ENCODE measurements at regions not wholly inside any gene's neighbourhood (a gene's known extent, or its start where the extent isn't known, plus 50 kb on each side); places are given as distances from the start of the nearest gene placed in this dataset.

DNA sequence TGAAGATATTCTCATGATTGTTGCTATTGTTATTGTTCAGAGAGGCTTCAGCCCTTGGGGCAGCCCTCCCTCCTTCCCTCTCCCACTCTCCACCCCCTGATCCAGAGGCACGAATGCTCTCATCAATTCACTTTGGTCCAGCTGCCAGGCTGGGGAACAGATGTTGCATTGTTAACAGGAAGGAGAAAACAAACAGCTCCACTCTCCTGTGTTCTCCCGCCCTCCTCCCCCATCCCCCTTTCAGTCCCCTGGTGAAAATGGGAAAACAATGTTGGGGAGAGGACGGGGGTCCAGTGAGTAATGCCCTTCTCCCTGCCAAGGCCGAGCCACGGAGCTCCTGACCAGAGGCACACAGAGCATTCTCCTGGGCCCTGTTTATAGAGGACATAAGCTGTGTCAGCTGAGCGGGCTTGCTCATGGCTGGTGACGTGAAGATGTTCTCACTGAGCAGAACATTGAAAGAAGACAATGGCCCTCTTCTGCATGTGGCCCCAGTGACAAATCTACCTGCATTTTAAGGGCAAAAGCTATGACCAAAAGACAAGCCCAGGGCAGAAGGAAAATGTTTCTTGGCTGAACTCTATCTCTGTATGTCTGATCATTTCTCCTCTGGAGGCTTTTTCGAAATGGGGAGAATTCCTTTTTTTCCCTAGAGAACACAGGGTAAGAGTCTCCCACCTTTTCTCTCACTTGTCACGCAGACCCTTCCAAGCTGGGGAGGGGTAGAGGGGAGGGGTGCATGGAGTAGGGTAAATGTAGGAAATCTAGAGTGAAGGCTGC, 111.7 kb downstream of the GLUL start:
- no peaks in the 10 kb centered on the region for H3K27me3 Mint-ChIP-seq
- no peaks in the 10 kb centered on the region for H3K36me3 Mint-ChIP-seq
- H3K9me3 Mint-ChIP-seq = no peaks in the 10 kb centered on the region
- H3K27ac Mint-ChIP-seq = no peak overlapping the region
- no peak overlapping the region for H3K4me3 Mint-ChIP-seq
- no peaks in the 10 kb centered on the region for H3K4me1 Mint-ChIP-seq

DNA sequence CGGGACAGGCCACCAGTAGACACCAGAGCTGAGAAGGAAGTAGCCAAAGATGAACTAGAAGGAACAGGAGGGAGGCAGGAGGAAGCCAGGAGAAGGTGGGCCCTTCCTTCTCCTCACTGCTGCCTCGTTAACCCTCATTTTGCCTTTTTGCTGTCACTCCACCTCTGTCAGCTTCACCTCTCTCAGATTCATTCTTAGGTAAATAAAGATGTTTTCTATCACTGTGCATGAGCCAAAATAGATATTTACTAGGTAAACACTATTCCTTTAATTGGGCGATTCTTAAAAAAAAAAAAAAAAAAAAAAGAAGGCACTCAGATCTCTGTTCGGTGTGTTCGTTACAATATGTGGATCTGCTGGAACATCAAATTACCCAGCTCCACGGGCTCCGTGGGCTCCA, 112.3 kb downstream of the GLUL start:
- H3K27ac Mint-ChIP-seq = no peak overlapping the region
- no peak overlapping the region for H3K4me3 Mint-ChIP-seq
- no peaks in the 10 kb centered on the region for H3K4me1 Mint-ChIP-seq
- no peaks in the 10 kb centered on the region for H3K36me3 Mint-ChIP-seq
- H3K27me3 Mint-ChIP-seq = no peaks in the 10 kb centered on the region
- H3K9me3 Mint-ChIP-seq = no peaks in the 10 kb centered on the region

DNA sequence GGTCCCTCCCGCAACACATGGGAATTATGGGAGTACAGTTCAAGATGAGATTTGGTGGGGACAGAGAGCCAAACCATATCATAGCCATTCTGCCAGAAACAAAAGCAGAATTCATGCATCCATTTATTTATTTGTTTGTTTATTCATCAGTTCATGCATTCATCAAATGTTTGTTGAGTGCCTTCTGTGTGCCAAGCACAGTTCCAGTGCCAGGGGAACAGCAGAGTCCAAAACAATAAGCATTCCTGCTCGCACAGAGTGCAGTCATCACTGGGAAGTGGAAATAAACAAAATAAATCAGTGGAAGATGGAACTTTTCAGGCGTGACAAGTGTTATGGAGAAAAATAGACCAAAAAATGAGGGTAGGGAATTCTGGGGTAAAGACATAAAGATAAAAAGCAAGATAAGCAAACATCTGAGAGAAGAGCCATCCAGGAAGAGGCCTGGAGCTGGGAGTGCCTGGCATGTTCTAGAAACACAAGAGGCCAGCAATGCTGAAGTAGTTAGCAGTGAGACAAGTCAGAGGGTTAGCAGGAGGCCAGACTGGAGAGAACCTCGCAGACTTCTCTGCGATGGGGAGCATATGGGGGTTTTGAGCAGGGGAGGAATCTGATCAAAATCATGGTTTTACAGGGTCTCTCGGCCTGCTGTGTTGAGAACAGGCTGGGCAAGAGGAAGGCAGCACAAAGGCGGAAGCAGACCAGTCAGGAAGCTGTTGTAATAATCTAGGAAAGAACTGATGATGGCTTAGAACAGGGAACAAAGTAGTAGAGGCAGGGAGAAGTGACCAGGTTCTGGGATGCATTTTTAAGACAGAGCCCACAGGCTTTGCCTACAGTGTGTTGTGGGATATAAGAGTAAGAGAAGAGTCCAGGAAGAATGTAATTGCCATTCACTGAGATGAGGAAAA, 113.2 kb downstream of the GLUL start:
- Mint-ChIP-seq H3K36me3 (no peaks in the 10 kb centered on the region), H3K27me3 (no peaks in the 10 kb centered on the region), H3K4me1 (no peaks in the 10 kb centered on the region), H3K27ac (no peak overlapping the region), H3K9me3 (no peaks in the 10 kb centered on the region), H3K4me3 (no peak overlapping the region)

DNA sequence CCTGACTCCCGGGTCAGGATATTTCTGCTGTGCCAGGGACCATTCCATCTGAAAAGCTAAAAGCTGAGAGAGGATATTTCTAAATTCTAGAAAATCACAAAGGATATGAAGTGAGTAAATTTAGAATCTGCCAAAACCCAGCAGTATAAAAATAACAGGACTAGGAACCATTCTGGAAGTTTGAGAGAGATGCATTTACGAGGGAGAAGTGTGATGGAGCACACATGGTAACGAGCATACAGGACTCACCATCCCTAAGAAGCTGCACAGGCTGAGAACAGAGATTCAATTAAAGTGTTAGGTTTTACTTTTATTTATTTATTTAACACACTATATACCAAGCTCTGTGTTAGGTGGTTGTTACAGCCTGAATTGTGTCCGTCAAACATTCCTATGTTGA, 116.3 kb downstream of the GLUL start:
- Mint-ChIP-seq H3K27ac (no peak overlapping the region), H3K4me3 (no peak overlapping the region), H3K4me1 (no peaks in the 10 kb centered on the region), H3K9me3 (no peaks in the 10 kb centered on the region), H3K36me3 (no peaks in the 10 kb centered on the region), H3K27me3 (no peaks in the 10 kb centered on the region)

DNA sequence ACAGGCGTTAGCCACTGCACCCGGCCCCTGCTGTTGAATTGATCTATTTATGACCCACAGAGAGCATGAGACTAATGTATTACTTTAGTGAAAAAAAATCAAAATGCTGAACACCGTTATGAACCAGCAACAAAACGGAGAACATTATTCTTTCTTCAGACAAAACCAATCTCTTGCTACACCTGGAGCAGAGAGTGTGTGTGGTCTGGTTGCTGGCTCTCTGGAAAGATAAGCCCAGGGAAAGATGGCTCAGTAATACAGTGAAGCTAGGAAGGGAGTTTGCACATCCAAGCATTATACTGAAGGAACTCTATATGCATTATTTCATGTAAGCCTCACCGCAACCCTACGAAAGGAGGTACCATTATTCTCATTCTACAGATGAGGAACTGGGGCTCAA, 117.0 kb downstream of the GLUL start:
- Mint-ChIP-seq H3K9me3 (no peaks in the 10 kb centered on the region), H3K36me3 (no peaks in the 10 kb centered on the region), H3K27me3 (no peaks in the 10 kb centered on the region), H3K4me3 (no peak overlapping the region), H3K4me1 (no peaks in the 10 kb centered on the region), H3K27ac (no peak overlapping the region)

DNA sequence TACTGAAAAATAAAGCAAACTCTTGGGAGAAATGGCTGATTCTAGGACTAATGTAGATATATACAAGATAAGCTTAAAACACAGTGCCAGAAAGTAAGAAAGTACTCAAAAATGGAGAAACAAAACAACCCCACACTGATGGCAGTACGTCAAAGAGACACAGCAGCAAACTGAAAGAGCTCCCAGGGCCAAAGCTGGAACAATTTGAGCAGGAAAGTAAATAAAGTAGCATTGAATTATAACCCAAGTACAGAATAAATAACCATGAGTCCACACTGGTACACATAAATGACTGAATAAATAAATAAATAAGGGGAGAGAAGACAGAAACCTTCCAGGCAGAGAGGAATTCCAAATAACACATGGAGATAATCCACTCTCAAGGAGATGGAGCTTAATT, 120.9 kb downstream of the GLUL start:
- no peaks in the 10 kb centered on the region for H3K36me3 Mint-ChIP-seq
- no peak overlapping the region for H3K27ac Mint-ChIP-seq
- H3K4me3 Mint-ChIP-seq = no peak overlapping the region
- no peaks in the 10 kb centered on the region for H3K27me3 Mint-ChIP-seq
- no peaks in the 10 kb centered on the region for H3K9me3 Mint-ChIP-seq
- H3K4me1 Mint-ChIP-seq = no peaks in the 10 kb centered on the region

DNA sequence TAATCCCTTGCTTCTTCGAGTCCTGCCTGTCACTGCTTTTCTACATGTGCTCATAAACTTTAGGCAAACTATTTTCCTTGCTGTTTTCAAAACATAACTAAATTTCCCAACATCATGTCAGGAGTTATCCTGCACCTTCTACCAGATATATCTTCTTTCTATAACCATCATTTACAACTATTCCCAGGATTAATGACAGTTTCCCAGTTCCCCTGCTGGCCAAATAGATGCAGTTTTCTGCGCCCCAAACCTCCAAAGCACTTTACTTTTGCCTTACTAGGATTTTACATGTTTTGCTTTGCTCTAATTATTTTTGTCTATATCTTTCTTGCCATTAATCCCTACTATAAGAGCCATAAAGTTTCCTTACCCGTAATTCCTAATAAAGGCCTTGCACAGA, 122.5 kb downstream of the GLUL start:
- H3K4me3 Mint-ChIP-seq = no peak overlapping the region
- H3K27me3 Mint-ChIP-seq = no peaks in the 10 kb centered on the region
- no peaks in the 10 kb centered on the region for H3K36me3 Mint-ChIP-seq
- no peaks in the 10 kb centered on the region for H3K9me3 Mint-ChIP-seq
- no peak overlapping the region for H3K27ac Mint-ChIP-seq
- no peaks in the 10 kb centered on the region for H3K4me1 Mint-ChIP-seq

DNA sequence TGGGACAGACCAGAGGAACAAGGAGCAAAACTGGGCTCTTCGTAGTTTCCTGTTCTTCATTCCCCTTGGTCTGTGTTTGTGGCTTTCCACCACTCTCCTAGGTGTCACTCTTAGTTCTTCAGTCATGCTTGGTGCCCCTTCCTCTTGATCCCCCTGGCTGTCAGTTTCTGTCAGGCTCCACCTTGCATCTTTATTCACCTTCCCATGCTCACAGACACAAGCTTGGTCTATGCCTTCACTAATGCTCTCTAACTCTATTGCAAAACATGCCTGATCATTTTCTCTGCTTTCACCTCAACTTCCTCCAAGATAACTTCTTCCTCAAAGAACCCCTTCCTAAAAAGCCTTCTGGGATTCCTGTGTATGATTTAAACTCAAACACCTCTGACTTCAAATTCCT, 122.9 kb downstream of the GLUL start:
- no peaks in the 10 kb centered on the region for H3K4me1 Mint-ChIP-seq
- no peak overlapping the region for H3K4me3 Mint-ChIP-seq
- H3K36me3 Mint-ChIP-seq = no peaks in the 10 kb centered on the region
- H3K9me3 Mint-ChIP-seq = no peaks in the 10 kb centered on the region
- H3K27ac Mint-ChIP-seq = no peak overlapping the region
- no peaks in the 10 kb centered on the region for H3K27me3 Mint-ChIP-seq

DNA sequence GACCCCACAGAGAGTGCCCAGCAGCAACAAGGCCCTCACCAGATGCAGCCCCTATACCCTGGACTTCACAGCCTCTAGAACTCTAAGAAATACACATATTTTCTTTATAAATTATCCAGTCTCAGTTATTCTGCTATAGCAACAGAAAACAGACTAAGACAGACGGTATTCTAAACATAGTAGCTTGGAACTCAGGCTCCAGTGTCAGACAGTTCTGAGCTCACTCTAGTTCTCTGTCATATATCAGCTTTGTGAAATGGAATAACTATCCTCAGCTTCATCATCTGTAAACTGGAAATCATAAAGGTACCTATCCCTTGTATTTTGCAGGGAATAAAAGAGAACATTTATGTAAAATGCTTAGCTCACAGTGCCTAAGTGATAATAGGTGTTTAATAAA, 127.4 kb downstream of the GLUL start:
- Mint-ChIP-seq H3K4me3 (no peak overlapping the region), H3K27me3 (no peaks in the 10 kb centered on the region), H3K9me3 (no peaks in the 10 kb centered on the region), H3K27ac (no peak overlapping the region), H3K4me1 (peaks cover 23% of the 10 kb centered on the region), H3K36me3 (no peaks in the 10 kb centered on the region)

DNA sequence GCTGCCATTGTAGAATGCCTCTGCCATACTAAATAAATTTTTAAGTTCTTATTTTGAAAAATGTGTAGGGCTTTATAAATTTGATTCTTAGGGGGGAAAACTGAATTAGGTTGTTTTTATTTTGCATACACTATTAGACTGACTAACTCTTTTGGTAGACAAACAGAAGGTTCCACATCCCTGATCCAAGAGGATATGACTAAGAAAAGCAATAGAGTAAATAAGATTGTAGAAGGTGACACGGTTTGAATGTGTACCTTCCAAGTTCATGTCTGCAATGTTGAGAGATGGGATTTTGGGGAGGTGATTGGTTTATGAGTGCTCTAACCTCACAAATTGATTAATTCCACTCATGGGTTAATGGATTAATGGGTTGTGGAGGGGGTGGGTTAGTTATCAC, 127.9 kb downstream of the GLUL start:
- no peaks in the 10 kb centered on the region for H3K36me3 Mint-ChIP-seq
- H3K27me3 Mint-ChIP-seq = no peaks in the 10 kb centered on the region
- H3K4me3 Mint-ChIP-seq = no peak overlapping the region
- peaks cover 26% of the 10 kb centered on the region for H3K4me1 Mint-ChIP-seq
- H3K27ac Mint-ChIP-seq = no peak overlapping the region
- no peaks in the 10 kb centered on the region for H3K9me3 Mint-ChIP-seq

DNA sequence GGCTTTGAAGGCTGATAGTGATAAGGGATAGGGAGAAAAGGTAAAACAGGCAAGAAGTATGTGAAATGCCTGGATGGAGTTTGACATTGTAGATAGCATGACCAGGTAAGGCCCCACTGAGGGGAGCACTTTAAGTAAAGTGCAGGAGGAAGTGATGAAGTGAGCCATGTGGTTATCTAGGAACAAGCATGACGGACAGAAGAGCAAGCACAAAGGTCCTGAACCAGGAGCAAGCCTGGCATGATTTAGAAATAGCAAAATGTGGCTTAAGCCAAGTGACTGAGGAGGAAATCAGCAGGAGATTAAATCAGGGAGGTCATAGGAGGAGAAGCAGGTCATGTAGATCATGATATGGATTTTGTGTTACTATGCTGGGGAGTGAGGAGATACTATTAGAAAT, 129.2 kb downstream of the GLUL start:
- Mint-ChIP-seq H3K27ac (no peak overlapping the region), H3K36me3 (no peaks in the 10 kb centered on the region), H3K9me3 (no peaks in the 10 kb centered on the region), H3K27me3 (no peaks in the 10 kb centered on the region), H3K4me3 (no peak overlapping the region), H3K4me1 (peaks cover 26% of the 10 kb centered on the region)

DNA sequence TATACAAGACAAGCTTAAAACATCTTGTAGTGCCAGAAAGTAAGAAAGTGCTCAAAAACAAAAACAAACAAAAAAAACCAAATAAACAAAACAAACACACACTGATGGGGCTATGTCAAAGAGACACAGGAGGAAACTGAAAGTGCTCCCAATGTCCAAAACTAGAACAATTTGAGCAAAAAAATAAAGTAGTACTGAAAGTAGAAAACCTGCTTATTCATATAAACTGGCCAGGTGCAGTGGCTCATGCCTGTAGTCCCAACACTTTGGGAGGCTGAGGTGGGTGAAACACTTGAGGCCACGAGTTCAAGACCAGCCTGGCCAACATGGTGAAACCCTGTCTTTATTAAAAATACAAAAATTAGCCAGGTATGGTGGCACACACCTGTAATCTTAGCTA, 129.9 kb downstream of the GLUL start:
- H3K36me3 Mint-ChIP-seq = no peaks in the 10 kb centered on the region
- H3K4me3 Mint-ChIP-seq = no peak overlapping the region
- H3K27ac Mint-ChIP-seq = no peak overlapping the region

DNA sequence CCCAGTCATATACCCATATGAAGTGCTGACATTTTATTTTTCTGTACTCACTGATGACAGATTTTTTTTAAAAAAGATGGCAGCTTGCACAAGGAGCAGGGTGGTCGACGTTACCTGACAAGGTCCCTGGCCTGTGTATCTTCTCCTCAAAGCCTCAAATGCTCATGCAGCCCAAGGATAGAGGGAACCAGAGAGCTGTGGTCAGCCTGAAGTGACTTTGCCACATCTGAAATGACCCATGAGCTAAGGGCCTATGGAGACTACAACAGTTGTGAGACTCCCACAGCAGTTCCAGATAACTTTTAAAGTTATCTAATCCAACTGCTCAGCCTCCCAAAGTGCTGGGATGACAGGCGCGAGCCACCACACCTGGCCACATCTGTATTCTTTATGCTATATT, 131.1 kb downstream of the GLUL start:
- H3K36me3 Mint-ChIP-seq = no peaks in the 10 kb centered on the region
- H3K27me3 Mint-ChIP-seq = no peaks in the 10 kb centered on the region
- no peak overlapping the region for H3K4me3 Mint-ChIP-seq
- H3K9me3 Mint-ChIP-seq = no peaks in the 10 kb centered on the region
- peaks cover 26% of the 10 kb centered on the region for H3K4me1 Mint-ChIP-seq
- no peak overlapping the region for H3K27ac Mint-ChIP-seq

More for the DNA sequence above, 129.9 kb downstream of the GLUL start:
- Mint-ChIP-seq H3K9me3 (no peaks in the 10 kb centered on the region), H3K4me1 (peaks cover 26% of the 10 kb centered on the region), H3K27me3 (no peaks in the 10 kb centered on the region)

DNA sequence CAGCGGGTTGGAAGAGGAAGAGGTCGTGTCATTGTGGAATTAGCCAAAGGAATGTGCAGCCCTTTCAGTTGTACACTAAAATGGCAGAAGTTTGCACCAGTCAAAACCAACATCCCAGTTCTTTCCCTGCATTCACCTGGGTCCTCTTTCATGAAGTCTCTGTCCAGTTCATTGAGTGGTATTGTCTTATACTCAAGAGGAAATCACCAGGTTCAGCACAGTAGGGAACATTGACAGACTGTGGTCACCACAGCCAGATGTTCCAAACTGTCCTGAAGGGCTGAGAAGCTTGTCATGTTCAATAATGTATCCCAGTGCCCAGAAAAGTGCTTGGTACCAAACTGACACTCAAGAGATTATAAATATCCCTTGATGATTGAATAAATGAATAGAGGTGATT, 131.6 kb downstream of the GLUL start:
- Mint-ChIP-seq H3K27ac (peak overlapping the region; percentile 96), H3K4me1 (peaks cover 26% of the 10 kb centered on the region), H3K9me3 (no peaks in the 10 kb centered on the region), H3K27me3 (no peaks in the 10 kb centered on the region), H3K36me3 (no peaks in the 10 kb centered on the region), H3K4me3 (peak overlapping the region; percentile 68)

DNA sequence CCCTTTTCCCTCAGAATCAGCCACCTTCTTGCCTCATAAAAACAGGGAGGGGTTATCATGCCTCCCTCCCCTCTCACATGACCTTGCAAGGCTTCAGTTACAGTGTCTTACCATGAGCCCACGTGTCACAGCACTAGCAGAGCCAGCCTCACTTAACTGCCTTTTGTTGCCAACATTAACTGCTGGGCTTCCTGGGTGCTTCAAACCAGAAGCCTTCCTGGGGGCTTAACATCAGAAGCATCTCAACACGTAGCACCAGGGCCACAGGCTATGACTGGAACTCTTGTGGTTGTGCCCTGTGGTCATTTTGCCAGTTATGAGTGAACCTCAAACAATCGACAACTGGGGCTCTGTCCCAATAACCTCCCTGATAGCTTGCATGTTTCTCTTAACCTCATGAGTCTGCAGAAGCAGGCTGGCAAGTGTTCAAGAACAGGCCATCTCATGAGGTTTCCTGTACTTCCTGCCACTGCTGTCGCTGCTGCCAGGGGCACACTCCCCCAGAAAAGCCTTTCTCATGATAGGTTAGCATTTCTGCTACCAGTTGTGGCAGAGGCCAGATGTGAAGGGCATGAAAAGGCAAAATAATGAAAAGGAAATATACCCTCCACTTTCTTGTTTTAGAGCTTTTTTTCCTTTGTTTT, 132.2 kb downstream of the GLUL start:
- Mint-ChIP-seq H3K4me3 (peak overlapping the region; percentile 68), H3K27me3 (no peaks in the 10 kb centered on the region), H3K27ac (peak overlapping the region; percentile 96), H3K9me3 (no peaks in the 10 kb centered on the region), H3K4me1 (peaks cover 26% of the 10 kb centered on the region), H3K36me3 (no peaks in the 10 kb centered on the region)

All from activated naive CD4-positive, alpha-beta T cell treated with anti-CD3 and anti-CD28 coated beads, Interleukin-2, amount 50 U/mL, for 24 hours (primary cell).